GM19468 (cell line): ENCODE measurements at regions not wholly inside any gene's neighbourhood (a gene's known extent, or its start where the extent isn't known, plus 50 kb on each side); places are given as distances from the start of the nearest gene placed in this dataset.
A peak's percentile ranks its signal among the peaks of the same experiment; 100 is the strongest.
"Not testable (repeated sequence)": the region's sequence is repeated elsewhere in the genome, so short reads cannot be mapped to it uniquely, and the experiment has no call there.

Source experiments
- ATAC-seq: cut with Tn5 transposase; IDR thresholded peaks from one replicate; pipeline ENCODE4 v1.9.1; 2021; ENCODE audit warnings: mild to moderate bottlenecking, moderate library complexity, moderate number of reproducible peaks; ENCODE audit not compliant: unreplicated experiment; ENCODE audit errors: extremely low read depth

GRCh38 chr16:72729552-72729951 lies 318.4 kb downstream of the ZFHX3 start:
- ATAC-seq: not testable (repeated sequence)

GRCh38 chr16:72728516-72728915 lies 319.4 kb downstream of the ZFHX3 start:
- no peak for ATAC-seq

GRCh38 chr16:72727565-72727964 lies 320.4 kb downstream of the ZFHX3 start:
- no peak for ATAC-seq

GRCh38 chr16:72725643-72726042 lies 322.3 kb downstream of the ZFHX3 start:
- ATAC-seq: no peak

GRCh38 chr16:72723781-72724180 lies 324.1 kb downstream of the ZFHX3 start:
- ATAC-seq: no peak

- ATAC-seq: no peak
These were observed 325.4 kb downstream of the ZFHX3 start for GRCh38 chr16:72722552-72722951.

- ATAC-seq: no peak
These were observed 325.9 kb downstream of the ZFHX3 start for GRCh38 chr16:72721981-72722380.

GRCh38 chr16:72715267-72715666 lies 332.7 kb downstream of the ZFHX3 start:
- no peak for ATAC-seq

- ATAC-seq: no peak
These were observed 336.1 kb downstream of the ZFHX3 start for GRCh38 chr16:72711823-72712222.

- ATAC-seq: no peak
These were observed 342.1 kb downstream of the ZFHX3 start for GRCh38 chr16:72705801-72706200.

- ATAC-seq: no peak
These were observed 343.1 kb downstream of the ZFHX3 start for GRCh38 chr16:72704746-72705372.

GRCh38 chr16:72689851-72690250 lies 358.1 kb downstream of the ZFHX3 start:
- ATAC-seq: no peak

- ATAC-seq: no peak
These were observed 367.2 kb downstream of the ZFHX3 start for GRCh38 chr16:72680732-72681131.

- no peak for ATAC-seq
These were observed 368.1 kb downstream of the ZFHX3 start for GRCh38 chr16:72679856-72680255.

GRCh38 chr16:72677662-72678447 lies 370.1 kb downstream of the ZFHX3 start:
- no peak for ATAC-seq

GRCh38 chr16:72673118-72673517 lies 374.8 kb downstream of the ZFHX3 start:
- no peak for ATAC-seq

GRCh38 chr16:72666267-72666666 lies 381.7 kb downstream of the ZFHX3 start:
- no peak for ATAC-seq

- ATAC-seq: no peak
These were observed 382.2 kb downstream of the ZFHX3 start for GRCh38 chr16:72665701-72666100.

GRCh38 chr16:72664509-72665408 lies 383.2 kb downstream of the ZFHX3 start:
- peak; percentile 98 for ATAC-seq

- no peak for ATAC-seq
These were observed 383.8 kb downstream of the ZFHX3 start for GRCh38 chr16:72664056-72664508.
